Liver (tissue), 8 donors: ENCODE measurements at regions not wholly inside any gene's neighbourhood (a gene's known extent, or its start where the extent isn't known, plus 50 kb on each side); places are given as distances from the start of the nearest gene placed in this dataset.
A peak's percentile ranks its signal among the peaks of the same experiment; 100 is the strongest.

Source experiments
- DNase-seq: peaks from one replicate; pipeline ENCODE4 v3.0.0-alpha.2; 2017; ENCODE audit warnings: low spot score
- H3K27ac ChIP-seq, 2 donors: one replicate each; pipeline ENCODE4 v1.7.0; 2013; ENCODE audit warnings: inconsistent platforms in 2 of 2, low read length in 2 of 2, control low read depth in 1 of 2, low read depth in 1 of 2, mild to moderate bottlenecking in 1 of 2
- H3K27me3 ChIP-seq, 4 donors: one replicate each; pipeline versions ENCODE4 v1.6.1 to v1.7.0; 2013; ENCODE audit warnings: low read length in 3 of 4, inconsistent platforms in 1 of 4, mild to moderate bottlenecking in 1 of 4, moderate library complexity in 1 of 4; ENCODE audit not compliant: control insufficient read depth in 4 of 4, insufficient read depth in 4 of 4
- H3K36me3 ChIP-seq, 4 donors: one replicate each; pipeline versions ENCODE4 v1.6.1 to v1.7.0; 2013; ENCODE audit warnings: low read length in 3 of 4, mild to moderate bottlenecking in 3 of 4, low read depth in 1 of 4, moderate library complexity in 1 of 4; ENCODE audit not compliant: control insufficient read depth in 4 of 4, insufficient read depth in 3 of 4
- H3K4me1 ChIP-seq, 4 donors: one replicate each; pipeline versions ENCODE4 v1.6.1 to v1.7.0; 2013; ENCODE audit warnings: low read length in 3 of 4, mild to moderate bottlenecking in 3 of 4, moderate library complexity in 1 of 4; ENCODE audit not compliant: control insufficient read depth in 4 of 4, insufficient read depth in 4 of 4
- H3K4me3 ChIP-seq, 3 donors: one replicate each; pipeline versions ENCODE4 v1.6.1 to v1.7.0; 2013; ENCODE audit warnings: low read length in 3 of 3, control low read depth in 1 of 3, low read depth in 1 of 3, mild to moderate bottlenecking in 1 of 3
- H3K9ac ChIP-seq, 2 donors: one replicate each; pipeline ENCODE4 v1.7.0; 2013; ENCODE audit warnings: low read length in 2 of 2, mild to moderate bottlenecking in 2 of 2, moderate library complexity in 2 of 2, control low read depth in 1 of 2, low read depth in 1 of 2
- H3K9me3 ChIP-seq, 4 donors: one replicate each; pipeline versions ENCODE4 v1.6.1 to v1.7.0; 2013; ENCODE audit warnings: low read length in 3 of 4; ENCODE audit not compliant: control insufficient read depth in 4 of 4
- ATF3 ChIP-seq: IDR thresholded peaks from 2 replicates; pipeline ENCODE4 v1.6.1; 2016; ENCODE audit warnings: antibody characterized with exemption
- CTCF ChIP-seq: fragments of 150-350 bp; IDR thresholded peaks from 2 replicates; pipeline ENCODE4 v1.5.1; 2017; ENCODE audit warnings: improper control_type of control experiment, low read depth, low read length; ENCODE audit not compliant: missing input control
- EGR1 ChIP-seq, 2 donors: IDR thresholded peaks; 2 replicates each; pipeline ENCODE4 v1.6.1; 2016 to 2018; ENCODE audit warnings: antibody characterized with exemption in 2 of 2, low read depth in 2 of 2
- FOXA1 ChIP-seq: IDR thresholded peaks from 2 replicates; pipeline ENCODE4 v1.6.1; 2016; ENCODE audit warnings: antibody characterized with exemption
- FOXA2 ChIP-seq: IDR thresholded peaks from 2 replicates; pipeline ENCODE4 v1.6.1; 2016; ENCODE audit warnings: antibody characterized with exemption
- GABPA ChIP-seq, 2 donors: IDR thresholded peaks in 1 of 2; conservative IDR thresholded peaks in 1 of 2; 2 replicates each; pipeline ENCODE4 v1.6.1; 2016; ENCODE audit warnings: antibody characterized with exemption in 2 of 2, mild to moderate bottlenecking in 1 of 2, moderate library complexity in 1 of 2
- HNF4A ChIP-seq, 2 donors: conservative IDR thresholded peaks; 2 replicates each; pipeline ENCODE4 v1.6.1; 2016; ENCODE audit warnings: antibody characterized with exemption in 2 of 2, mild to moderate bottlenecking in 2 of 2
- HNF4G ChIP-seq: IDR thresholded peaks from 2 replicates; pipeline ENCODE4 v1.6.1; 2016; ENCODE audit warnings: antibody characterized with exemption
- JUND ChIP-seq, 2 donors: IDR thresholded peaks; 2 replicates each; pipeline ENCODE4 v1.6.1; 2016; ENCODE audit warnings: antibody characterized with exemption in 2 of 2
- MAX ChIP-seq: IDR thresholded peaks from 2 replicates; pipeline ENCODE4 v1.6.1; 2016; ENCODE audit warnings: antibody characterized with exemption
- NR2F2 ChIP-seq: IDR thresholded peaks from 2 replicates; pipeline ENCODE4 v1.6.1; 2016; ENCODE audit warnings: antibody characterized with exemption
- RAD21 ChIP-seq, 2 donors: IDR thresholded peaks; 2 replicates each; pipeline ENCODE4 v1.6.1; 2016; ENCODE audit warnings: antibody characterized with exemption in 2 of 2, mild to moderate bottlenecking in 2 of 2
- REST ChIP-seq: IDR thresholded peaks from 2 replicates; pipeline ENCODE4 v1.6.1; 2016; ENCODE audit warnings: antibody characterized with exemption, mild to moderate bottlenecking
- RXRA ChIP-seq, 2 donors: IDR thresholded peaks; 2 replicates each; pipeline ENCODE4 v1.6.1; 2017 to 2018; ENCODE audit warnings: antibody characterized with exemption in 2 of 2, mild to moderate bottlenecking in 1 of 2
- SP1 ChIP-seq: IDR thresholded peaks from 2 replicates; pipeline ENCODE4 v1.6.1; 2018; ENCODE audit warnings: antibody characterized with exemption, mild to moderate bottlenecking
- TAF1 ChIP-seq: conservative IDR thresholded peaks from 2 replicates; pipeline ENCODE4 v1.6.1; 2016; ENCODE audit warnings: antibody characterized with exemption, mild to moderate bottlenecking
- YY1 ChIP-seq: IDR thresholded peaks from 2 replicates; pipeline ENCODE4 v1.6.1; 2016; ENCODE audit warnings: antibody characterized with exemption, mild to moderate bottlenecking
- ZBTB33 ChIP-seq: IDR thresholded peaks from 2 replicates; pipeline ENCODE4 v1.6.1; 2016; ENCODE audit warnings: antibody characterized with exemption
- WGBS: extraction: QIAGEN DNeasy Blood & Tissue Kit; methylation state at CpG from one replicate; pipeline ENCODE4 v1.1.7; 2013; 5-methylcytosine and 5-hydroxymethylcytosine counted together
- donor health status: healthy.
- donor health status: healthy.
- donor health status: healthy.
- donor health status: healthy.
- donor health status: healthy.

- Histone ChIP-seq H3K9me3 (no peaks in the 10 kb centered on the region), H3K4me3 (no peak overlapping the region), H3K9ac (no peak overlapping the region), H3K27me3 (no peaks in the 10 kb centered on the region), H3K27ac (peak overlapping the region in 1 of 2 donors; percentile 72), H3K4me1 (peaks cover 5 to 13% (median 11%) of the 10 kb centered on the region in 4 donors), H3K36me3 (no peaks in the 10 kb centered on the region)
- TF ChIP-seq SP1 = no peak
- TF ChIP-seq RXRA (IDR thresholded peaks at IDR 0.05) = no peak
- no peak for TF ChIP-seq REST
- TF ChIP-seq HNF4G = no peak
- TF ChIP-seq MAX = no peak
- TF ChIP-seq TAF1 = no peak
- no peak for TF ChIP-seq RAD21 (IDR thresholded peaks at IDR 0.05)
- TF ChIP-seq ATF3 = no peak
- TF ChIP-seq EGR1 (IDR thresholded peaks at IDR 0.05; ENCODE audit: low read depth in 2 of 2) = no peak
- TF ChIP-seq CTCF = no peak
- no peak for TF ChIP-seq HNF4A (conservative IDR thresholded peaks at IDR 0.05)
- TF ChIP-seq GABPA (IDR thresholded peaks at IDR 0.05 in 1 of 2, conservative IDR thresholded peaks at IDR 0.05 in 1 of 2) = no peak
- no peak for TF ChIP-seq YY1
- TF ChIP-seq JUND (IDR thresholded peaks at IDR 0.05) = no peak
- no peak for TF ChIP-seq ZBTB33
- no peak for TF ChIP-seq FOXA1
- no peak for TF ChIP-seq FOXA2
- TF ChIP-seq NR2F2 = no peak
- 92% methylated on average over 15 of the region's 15 CpGs for WGBS
- no peak for DNase-seq
Observed at GRCh38 chr2:240252872-240253511, 112.5 kb upstream of the OTOS start.
